Gastroesophageal sphincter (tissue), 4 donors: ENCODE measurements at regions not wholly inside any gene's neighbourhood (a gene's known extent, or its start where the extent isn't known, plus 50 kb on each side); places are given as distances from the start of the nearest gene placed in this dataset.

Experiments used
- ATAC-seq: fragments of 150-250 bp; one replicate; pipeline ENCODE4 v1.9.1; 2016; ENCODE audit warnings: mild to moderate bottlenecking, moderate library complexity
- H3K27ac ChIP-seq, 4 donors: fragments of 200-600 bp; sonication (generic) in 3 of 4; 1 replicate in 3 of 4; 2 replicates in 1 of 4; pipeline ENCODE4 v1.5.1; 2016 to 2019
- H3K27me3 ChIP-seq: fragments of 200-600 bp; sonication (generic); one replicate; pipeline ENCODE4 v1.5.1; 2019
- H3K36me3 ChIP-seq, 2 donors: fragments of 200-600 bp; sonication (generic); one replicate each; pipeline ENCODE4 v1.5.1; 2019; ENCODE audit warnings: control low read depth in 1 of 2
- H3K4me1 ChIP-seq, 3 donors: fragments of 200-600 bp; sonication (generic); 1 replicate in 2 of 3; 2 replicates in 1 of 3; pipeline ENCODE4 v1.5.1; 2016 to 2019; ENCODE audit warnings: control low read depth in 2 of 3
- H3K4me3 ChIP-seq, 2 donors: fragments of 200-600 bp; sonication (generic); one replicate each; pipeline ENCODE4 v1.5.1; 2019; ENCODE audit warnings: mild to moderate bottlenecking in 1 of 2, moderate library complexity in 1 of 2
- H3K9me3 ChIP-seq, 3 donors: fragments of 200-600 bp; sonication (generic); one replicate each; pipeline ENCODE4 v1.5.1; 2017 to 2019; ENCODE audit warnings: control low read depth in 2 of 3
- EP300 ChIP-seq: sonication (generic); formaldehyde crosslinking; IDR thresholded peaks from one replicate; pipeline ENCODE4 v1.6.1; 2017; ENCODE audit warnings: antibody characterized with exemption, mild to moderate bottlenecking
- POLR2A ChIP-seq, 2 donors: fragments of 450-650 bp; IDR thresholded peaks; one replicate each; pipeline ENCODE4 v1.6.1; 2017; ENCODE audit warnings: antibody characterized with exemption in 2 of 2, mild to moderate bottlenecking in 2 of 2, moderate library complexity in 1 of 2
- POLR2AphosphoS5 ChIP-seq: sonication (generic); formaldehyde crosslinking; IDR thresholded peaks from one replicate; pipeline ENCODE4 v1.6.1; 2017; ENCODE audit warnings: antibody characterized with exemption
- WGBS, 2 donors: methylation state at CpG; one replicate each; pipeline ENCODE4 v1.1.5; 2018; ENCODE audit warnings: low coverage in 1 of 2; 5-methylcytosine and 5-hydroxymethylcytosine counted together
- TF ChIP-seq, protein P1 (sequence below), 4 experiments: fragments of 200-600 bp in 2 of 4; fragments of 450-650 bp in 2 of 4; sonication (generic) in 1 of 4; IDR thresholded peaks; one replicate each; pipeline ENCODE4 v1.5.1; 2017 to 2019; ENCODE audit warnings: antibody characterized with exemption in 4 of 4, mild to moderate bottlenecking in 2 of 4, moderate library complexity in 2 of 4

GRCh38 chrX:5236096-5236495 lies 992.6 kb downstream of the NLGN4X start:
- Histone ChIP-seq H3K36me3 (no peaks in the 10 kb centered on the region), H3K27me3 (no peaks in the 10 kb centered on the region), H3K9me3 (no peaks in the 10 kb centered on the region), H3K4me1 (no peaks in the 10 kb centered on the region), H3K27ac (no peak overlapping the region), H3K4me3 (no peak overlapping the region)
- 54 to 84% methylated on average over 4 to 5 of the region's 8 CpGs for WGBS, 2 donors
- no peak for TF ChIP-seq EP300
- no peak for TF ChIP-seq POLR2A (IDR thresholded peaks at IDR 0.05)
- TF ChIP-seq, protein P1, sequence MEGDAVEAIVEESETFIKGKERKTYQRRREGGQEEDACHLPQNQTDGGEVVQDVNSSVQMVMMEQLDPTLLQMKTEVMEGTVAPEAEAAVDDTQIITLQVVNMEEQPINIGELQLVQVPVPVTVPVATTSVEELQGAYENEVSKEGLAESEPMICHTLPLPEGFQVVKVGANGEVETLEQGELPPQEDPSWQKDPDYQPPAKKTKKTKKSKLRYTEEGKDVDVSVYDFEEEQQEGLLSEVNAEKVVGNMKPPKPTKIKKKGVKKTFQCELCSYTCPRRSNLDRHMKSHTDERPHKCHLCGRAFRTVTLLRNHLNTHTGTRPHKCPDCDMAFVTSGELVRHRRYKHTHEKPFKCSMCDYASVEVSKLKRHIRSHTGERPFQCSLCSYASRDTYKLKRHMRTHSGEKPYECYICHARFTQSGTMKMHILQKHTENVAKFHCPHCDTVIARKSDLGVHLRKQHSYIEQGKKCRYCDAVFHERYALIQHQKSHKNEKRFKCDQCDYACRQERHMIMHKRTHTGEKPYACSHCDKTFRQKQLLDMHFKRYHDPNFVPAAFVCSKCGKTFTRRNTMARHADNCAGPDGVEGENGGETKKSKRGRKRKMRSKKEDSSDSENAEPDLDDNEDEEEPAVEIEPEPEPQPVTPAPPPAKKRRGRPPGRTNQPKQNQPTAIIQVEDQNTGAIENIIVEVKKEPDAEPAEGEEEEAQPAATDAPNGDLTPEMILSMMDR (IDR thresholded peaks at IDR 0.05), result no peak
- no peak for TF ChIP-seq POLR2AphosphoS5
- ATAC-seq, result no peak

GRCh38 chrX:5233830-5234229 lies 994.8 kb downstream of the NLGN4X start:
- no peaks in the 10 kb centered on the region for H3K9me3 ChIP-seq
- 71 to 85% methylated on average over 2 to 3 of the region's 3 CpGs for WGBS, 2 donors
- no peak overlapping the region for H3K4me3 ChIP-seq
- ATAC-seq, result no peak
- no peaks in the 10 kb centered on the region for H3K4me1 ChIP-seq
- H3K27ac ChIP-seq, result no peak overlapping the region
- no peaks in the 10 kb centered on the region for H3K36me3 ChIP-seq
- no peaks in the 10 kb centered on the region for H3K27me3 ChIP-seq
- TF ChIP-seq, protein P1 (IDR thresholded peaks at IDR 0.05), result no peak
- TF ChIP-seq POLR2AphosphoS5 (no peak), POLR2A (IDR thresholded peaks at IDR 0.05) (no peak), EP300 (no peak)

DNA sequence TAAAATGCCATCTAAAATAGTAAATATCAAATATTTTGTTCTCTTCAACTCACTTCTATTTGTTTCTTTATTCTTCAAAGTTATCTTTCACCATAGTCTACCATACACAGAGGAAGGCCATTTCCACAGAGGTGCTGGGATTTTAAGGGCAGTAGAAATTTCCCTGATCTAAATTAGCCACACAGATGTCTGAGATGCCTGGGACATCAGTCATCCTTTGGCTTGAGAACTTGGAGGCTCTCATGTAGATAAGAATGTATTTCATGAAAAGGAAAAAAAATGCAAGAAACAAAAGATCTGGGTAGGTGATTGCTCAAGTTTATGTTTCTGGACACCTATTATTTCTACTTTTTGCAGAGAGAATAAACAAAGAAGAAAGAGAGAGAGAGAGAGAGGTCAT lies 1008.2 kb downstream of the NLGN4X start:
- Histone ChIP-seq H3K36me3 (no peaks in the 10 kb centered on the region), H3K9me3 (no peaks in the 10 kb centered on the region), H3K4me1 (no peaks in the 10 kb centered on the region), H3K4me3 (no peak overlapping the region), H3K27ac (no peak overlapping the region), H3K27me3 (no peaks in the 10 kb centered on the region)
- no peak for ATAC-seq
- TF ChIP-seq, protein P1 (IDR thresholded peaks at IDR 0.05), result no peak

DNA sequence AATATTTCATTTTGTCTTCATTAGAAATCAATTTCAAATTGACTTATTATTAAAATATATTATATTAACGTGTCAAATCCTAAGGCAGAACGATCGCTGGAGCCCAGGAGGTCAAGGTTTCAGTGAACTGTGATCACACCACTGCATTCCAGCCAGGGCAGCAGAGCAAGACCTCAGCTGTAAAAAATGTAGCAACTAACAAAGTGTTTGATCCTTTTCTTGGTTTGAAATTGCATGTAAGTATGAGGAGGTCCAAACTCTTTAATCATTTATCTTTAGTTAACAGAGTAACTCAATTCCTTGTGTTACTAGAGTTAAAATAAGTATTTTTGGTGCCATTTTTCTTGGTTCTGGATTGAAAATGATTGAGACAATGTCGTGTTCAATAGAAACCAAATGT lies 1033.9 kb downstream of the NLGN4X start:
- no peak for ATAC-seq
- Histone ChIP-seq H3K27ac (no peak overlapping the region), H3K4me3 (no peak overlapping the region), H3K36me3 (no peaks in the 10 kb centered on the region), H3K9me3 (no peaks in the 10 kb centered on the region), H3K4me1 (no peaks in the 10 kb centered on the region), H3K27me3 (no peaks in the 10 kb centered on the region)
- WGBS, 2 donors, result 74 to 75% methylated on average over 3 to 4 of the region's 4 CpGs
- TF ChIP-seq, protein P1 (IDR thresholded peaks at IDR 0.05), result no peak
- no peak for TF ChIP-seq POLR2A (IDR thresholded peaks at IDR 0.05)
- TF ChIP-seq POLR2AphosphoS5, result no peak
- TF ChIP-seq EP300, result no peak

- Histone ChIP-seq H3K27ac (no peak overlapping the region), H3K9me3 (no peaks in the 10 kb centered on the region), H3K4me1 (no peaks in the 10 kb centered on the region), H3K36me3 (no peaks in the 10 kb centered on the region), H3K27me3 (no peaks in the 10 kb centered on the region), H3K4me3 (no peak overlapping the region)
- no peak for ATAC-seq
- 63 to 71% methylated on average over 8 to 12 of the region's 12 CpGs for WGBS, 2 donors
- TF ChIP-seq, protein P1 (IDR thresholded peaks at IDR 0.05), result no peak
Observed at GRCh38 chrX:5180135-5180741, 1048.4 kb downstream of the NLGN4X start.
